Activated T-helper 9 cell treated with anti-CD3 and anti-CD28 coated beads, Interleukin-2, amount 50 U/mL, for 16 hours (primary cell): ENCODE measurements at regions not wholly inside any gene's neighbourhood (a gene's known extent, or its start where the extent isn't known, plus 50 kb on each side); places are given as distances from the start of the nearest gene placed in this dataset.

Source experiments
- DNase-seq: peaks from one replicate; pipeline ENCODE4 v3.0.0-alpha.2; 2020; ENCODE audit warnings: low read depth

- DNase-seq, result no peak
These were observed 305.8 kb downstream of the AACS start for GRCh38 chr12:125371033-125371432.

DNA sequence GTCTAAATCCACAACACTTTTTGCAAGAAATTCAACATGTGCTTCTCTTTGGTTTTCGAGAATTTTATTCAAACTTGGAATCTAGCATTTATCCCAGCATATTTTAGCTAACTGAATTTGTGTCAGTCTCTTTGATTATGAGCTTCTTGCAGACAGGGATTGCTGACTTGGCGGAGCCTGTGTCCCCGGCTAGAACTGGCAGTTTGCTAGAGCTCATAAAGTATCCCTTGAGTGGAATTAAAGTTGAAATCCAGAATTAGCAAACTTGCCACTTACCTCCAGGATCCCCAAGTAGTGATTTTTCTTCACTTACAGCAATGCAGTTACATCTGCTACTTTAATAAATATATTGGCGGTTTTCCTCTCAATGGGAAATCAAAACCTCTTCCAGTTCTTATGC is 306.9 kb downstream of the AACS start:
- no peak for DNase-seq

DNA sequence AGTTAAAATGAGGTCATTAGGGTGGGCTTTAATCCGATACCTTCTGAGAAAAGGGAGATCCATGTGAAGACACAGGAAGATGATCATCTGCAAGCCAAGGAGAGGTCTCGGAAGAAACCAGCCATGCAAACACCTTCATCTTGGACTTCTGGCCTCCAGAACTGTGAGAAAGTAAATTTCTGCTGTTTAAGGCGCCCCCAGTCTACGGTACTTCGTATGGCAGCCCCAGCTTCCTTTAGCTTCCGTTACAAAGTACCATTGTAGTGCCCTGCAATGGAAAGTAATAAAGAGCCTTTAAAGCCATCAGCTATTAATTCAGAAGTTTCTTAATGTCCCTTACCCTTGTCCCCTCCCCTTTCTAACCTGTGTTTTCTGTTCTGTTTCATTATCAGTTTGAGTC is 308.1 kb downstream of the AACS start:
- DNase-seq, result no peak

DNA sequence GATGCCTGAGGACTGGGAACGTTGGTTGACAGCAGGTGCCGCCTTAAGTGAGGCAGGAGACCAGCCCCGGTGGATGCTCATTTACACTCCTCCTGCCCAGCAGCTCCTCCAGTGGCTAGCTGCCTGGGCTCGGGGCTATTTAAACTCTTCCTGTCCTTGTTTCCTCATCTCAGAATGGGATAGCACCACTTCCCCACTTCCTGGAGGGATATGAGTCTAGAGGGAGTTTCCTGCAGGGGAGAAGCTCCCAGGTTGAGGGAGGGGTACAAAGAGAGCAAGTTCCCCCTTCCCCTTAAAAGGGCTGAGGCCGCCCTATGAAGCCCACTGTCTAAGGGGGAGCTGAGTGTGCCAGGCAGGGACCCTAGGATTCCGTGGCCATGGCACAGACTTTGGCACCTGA is 311.2 kb downstream of the AACS start:
- DNase-seq, result no peak

DNA sequence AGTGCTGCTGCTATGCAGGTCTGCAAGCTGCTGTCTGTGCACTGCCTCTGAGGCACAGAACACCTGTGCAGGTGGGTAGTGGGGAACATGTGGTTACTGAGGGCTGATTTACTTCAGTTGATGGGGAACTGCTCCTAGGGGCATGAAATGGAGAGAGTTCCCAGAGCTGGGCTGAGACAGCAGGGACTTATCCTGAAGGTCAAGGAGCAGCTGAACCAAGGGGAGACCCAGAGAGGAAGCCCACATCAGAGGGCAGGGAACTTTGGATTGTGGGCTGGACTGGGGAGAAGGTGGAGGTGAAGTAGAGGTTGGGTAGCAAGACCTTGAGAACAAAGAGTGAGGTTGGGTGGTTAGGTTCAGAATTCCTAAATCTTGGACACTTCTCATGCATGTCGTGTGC is 311.9 kb downstream of the AACS start:
- no peak for DNase-seq

- DNase-seq, result no peak
These were observed 316.1 kb downstream of the AACS start for GRCh38 chr12:125381373-125381772.

DNA sequence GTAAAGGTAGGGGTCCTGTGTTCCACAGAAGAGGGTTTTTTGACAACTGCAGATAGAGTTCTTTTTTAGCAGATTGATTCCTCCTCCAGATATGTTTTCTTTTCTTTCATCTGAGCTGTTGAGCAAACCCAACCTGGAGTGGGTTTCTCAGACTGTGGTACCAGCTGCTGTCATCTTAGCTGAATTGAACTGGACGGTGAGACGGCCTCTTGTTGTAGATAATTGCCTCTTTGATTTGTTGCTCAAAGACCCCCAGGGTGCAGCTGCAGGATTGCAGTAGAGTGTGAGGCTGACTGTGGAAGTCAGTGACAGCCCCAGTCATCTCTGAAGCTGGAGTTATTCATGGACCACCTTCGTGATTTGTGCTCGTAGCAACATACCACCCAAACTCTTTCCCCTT is 317.7 kb downstream of the AACS start:
- no peak for DNase-seq

DNA sequence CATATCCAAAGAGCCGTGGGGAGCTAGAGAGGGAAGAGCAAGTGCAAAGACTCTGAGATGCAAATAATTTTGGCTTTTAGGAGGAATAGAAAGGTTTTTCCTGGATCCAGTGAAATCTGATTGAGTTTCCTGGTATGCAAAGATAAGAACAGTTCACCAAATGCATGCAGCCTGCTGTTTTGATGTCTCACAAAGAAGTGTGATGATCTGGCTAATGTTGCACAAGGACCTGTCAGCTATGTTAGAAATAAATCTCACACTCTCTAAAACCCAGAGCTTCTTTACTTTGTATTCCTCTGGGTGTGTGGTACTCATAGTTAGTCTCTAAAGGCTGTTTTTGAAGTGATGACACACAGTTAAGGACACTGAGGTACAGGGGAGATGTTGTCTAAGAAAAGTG is 321.4 kb downstream of the AACS start:
- no peak for DNase-seq

DNA sequence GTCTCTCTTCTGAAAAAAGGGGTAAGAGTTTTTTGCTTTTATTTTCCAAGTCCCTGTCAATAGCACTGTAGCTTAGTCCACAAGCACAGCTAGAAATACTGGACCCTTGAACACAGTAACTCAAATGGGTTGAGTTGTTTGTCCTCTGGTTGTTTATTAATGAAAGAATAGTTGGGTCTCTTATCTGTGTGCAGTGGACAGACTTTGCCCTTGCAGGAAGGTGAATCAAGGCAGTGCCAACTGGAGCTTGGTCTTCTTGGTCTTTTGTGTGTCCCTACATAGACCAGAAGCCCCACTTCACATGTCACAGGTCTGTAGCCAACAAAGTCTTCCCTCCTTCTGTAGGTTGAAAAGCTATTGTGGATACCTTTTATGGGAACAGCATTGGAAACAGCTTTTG is 322.0 kb downstream of the AACS start:
- no peak for DNase-seq

GRCh38 chr12:125389061-125389697 is 323.9 kb downstream of the AACS start:
- no peak for DNase-seq

GRCh38 chr12:125393569-125393968 is 328.3 kb downstream of the AACS start:
- DNase-seq, result no peak

DNA sequence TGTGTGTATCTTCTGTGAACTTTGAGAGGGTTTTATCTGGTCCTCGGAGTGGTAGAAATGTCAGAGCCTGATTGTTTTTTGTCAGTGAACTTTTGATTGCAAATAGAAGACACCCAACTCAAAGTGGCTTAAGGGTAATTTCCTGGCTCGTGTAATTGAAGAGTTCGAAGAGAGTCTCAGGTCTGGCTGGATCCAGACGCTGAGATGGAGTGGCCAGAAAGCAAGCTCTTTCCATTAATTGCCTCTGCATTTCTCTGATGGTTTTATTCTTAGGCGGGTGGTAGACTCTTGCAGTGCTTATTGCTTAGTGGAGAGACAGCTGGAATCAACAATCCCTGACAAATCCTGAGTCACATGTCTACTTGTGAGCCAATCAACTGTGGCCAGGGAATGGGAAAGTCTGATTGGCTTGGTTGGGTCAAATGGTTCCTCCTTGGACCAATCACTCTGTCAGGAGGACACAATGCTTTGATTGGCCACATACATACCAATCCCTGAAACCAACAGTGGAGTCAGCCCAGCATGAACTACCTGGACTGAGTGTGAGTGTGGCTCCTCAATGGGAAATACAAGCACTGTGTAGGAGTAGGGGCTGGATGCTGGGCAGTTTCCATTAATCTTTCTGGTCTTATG is 330.5 kb downstream of the AACS start:
- no peak for DNase-seq

DNA sequence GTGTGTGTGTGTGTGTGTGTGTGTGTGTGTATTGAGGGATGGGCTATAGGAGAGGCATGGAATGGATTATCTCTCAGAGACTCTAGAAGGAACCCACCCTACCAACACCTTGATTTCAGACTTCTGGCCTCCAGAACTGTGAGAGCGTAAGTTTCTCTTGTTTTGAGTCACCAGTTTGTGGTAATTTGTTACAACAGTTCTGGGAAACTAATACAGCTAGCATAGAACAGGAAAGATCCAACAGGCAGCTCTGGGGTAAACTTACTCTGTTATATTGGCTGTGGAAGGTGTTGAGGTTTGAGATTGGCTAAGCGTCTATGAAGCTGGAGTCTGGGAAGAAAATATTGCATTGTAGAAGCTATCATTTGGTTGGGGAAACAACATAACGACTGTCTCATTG is 334.3 kb downstream of the AACS start:
- DNase-seq, result no peak

- no peak for DNase-seq
These were observed 337.9 kb downstream of the AACS start for GRCh38 chr12:125402874-125403789.

GRCh38 chr12:125403843-125404242 is 338.6 kb downstream of the AACS start:
- DNase-seq, result no peak

DNA sequence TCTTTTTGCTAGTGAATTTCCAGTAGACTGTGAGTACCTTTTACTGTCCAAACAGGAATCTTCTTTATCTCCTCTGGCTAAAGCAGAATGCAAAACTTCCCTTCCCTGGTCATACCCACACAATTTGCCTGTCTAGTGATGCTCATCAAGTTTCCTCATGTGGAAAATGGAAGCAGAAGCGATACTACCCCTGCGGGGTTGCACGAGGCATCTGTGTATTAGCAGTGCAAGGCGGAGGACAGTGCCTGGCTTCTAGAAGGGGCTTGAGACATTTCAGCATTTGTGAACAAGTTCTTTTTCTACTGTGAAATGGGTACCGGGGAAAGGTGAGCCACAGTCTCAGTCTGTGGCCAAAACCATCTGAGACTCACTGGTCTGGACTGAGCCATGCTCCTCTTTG is 340.9 kb downstream of the AACS start:
- DNase-seq, result no peak

GRCh38 chr12:125408718-125409117 is 343.5 kb downstream of the AACS start:
- DNase-seq, result no peak

GRCh38 chr12:125412506-125412905 is 347.3 kb downstream of the AACS start:
- DNase-seq, result no peak

GRCh38 chr12:125417446-125417845 is 352.2 kb downstream of the AACS start:
- no peak for DNase-seq

DNA sequence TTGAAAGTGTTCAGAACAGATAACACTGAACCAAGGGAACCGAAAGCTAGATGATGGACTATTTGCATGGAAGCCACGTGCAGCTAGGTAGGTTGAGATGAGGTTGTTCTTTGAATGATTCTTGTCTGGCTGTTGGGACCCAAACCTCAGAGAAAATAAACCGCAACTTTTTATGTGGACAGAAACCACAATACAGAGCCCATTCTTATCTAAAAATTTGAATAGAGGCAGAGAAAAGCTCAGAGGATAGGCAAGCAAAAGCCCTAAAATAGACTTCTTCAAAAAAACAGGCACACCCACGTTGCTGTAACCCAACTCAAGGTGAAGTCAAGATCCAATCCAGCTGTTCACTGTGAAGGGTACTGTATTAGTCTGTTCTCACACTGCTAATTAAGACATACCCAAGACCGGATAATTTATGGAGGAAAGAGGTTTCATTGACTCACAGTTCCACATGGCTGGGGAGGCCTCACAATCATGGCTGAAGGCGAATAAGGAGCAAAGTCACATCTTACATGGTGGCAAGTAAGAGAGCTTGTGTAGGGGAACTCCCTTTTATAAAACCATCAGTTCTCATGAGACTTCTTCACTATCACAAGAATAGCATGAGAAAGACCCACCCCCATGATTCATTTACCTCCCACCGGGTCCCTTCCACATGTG is 353.8 kb downstream of the AACS start:
- no peak for DNase-seq

GRCh38 chr12:125424909-125425308 is 359.7 kb downstream of the AACS start:
- no peak for DNase-seq

- no peak for DNase-seq
These were observed 366.3 kb downstream of the AACS start for GRCh38 chr12:125431516-125431915.

DNA sequence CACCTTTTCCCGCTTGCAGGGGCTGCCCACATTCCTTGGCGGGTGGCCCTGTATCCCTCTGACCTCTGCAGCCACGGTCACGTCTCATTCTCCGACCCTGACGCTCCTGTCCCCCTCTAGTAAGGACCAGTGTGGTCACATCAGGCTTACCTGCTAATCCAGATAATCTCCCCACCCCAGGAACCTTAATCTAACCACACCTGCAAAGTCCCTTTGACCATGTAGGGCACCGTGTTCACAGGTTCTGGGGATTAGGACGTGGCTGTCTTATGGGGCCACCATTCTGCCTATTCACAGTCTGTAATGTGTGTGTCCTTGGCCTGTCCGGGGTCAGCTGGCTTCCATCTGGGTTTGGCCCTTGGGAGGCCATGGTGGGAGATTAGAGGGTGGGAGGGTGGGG is 368.9 kb downstream of the AACS start:
- no peak for DNase-seq
